ENCODE measurements at regions not wholly inside any gene's neighbourhood (a gene's known extent, or its start where the extent isn't known, plus 50 kb on each side); places are given as distances from the start of the nearest gene placed in this dataset.

DNA sequence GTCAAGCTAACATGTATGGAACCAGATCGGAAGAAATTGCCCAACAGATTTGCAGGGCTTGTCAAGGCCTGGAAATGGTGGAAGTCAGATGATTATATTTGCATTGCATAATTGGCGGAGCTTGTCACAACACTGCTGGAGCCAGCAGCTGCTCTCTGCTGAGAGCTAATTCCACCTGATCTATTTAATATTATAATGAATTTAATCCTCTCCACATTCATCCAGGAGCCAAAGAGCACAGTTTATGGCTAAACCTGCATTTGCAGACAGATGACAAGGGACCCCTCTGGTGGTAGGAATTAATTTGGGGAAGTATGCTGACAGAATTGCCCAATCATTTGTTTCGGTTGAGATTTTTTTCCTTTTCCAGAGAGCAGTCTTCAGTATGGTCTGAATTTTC lies 730.2 kb downstream of the TUSC7 start:
- TF ChIP-seq, protein P1, sequence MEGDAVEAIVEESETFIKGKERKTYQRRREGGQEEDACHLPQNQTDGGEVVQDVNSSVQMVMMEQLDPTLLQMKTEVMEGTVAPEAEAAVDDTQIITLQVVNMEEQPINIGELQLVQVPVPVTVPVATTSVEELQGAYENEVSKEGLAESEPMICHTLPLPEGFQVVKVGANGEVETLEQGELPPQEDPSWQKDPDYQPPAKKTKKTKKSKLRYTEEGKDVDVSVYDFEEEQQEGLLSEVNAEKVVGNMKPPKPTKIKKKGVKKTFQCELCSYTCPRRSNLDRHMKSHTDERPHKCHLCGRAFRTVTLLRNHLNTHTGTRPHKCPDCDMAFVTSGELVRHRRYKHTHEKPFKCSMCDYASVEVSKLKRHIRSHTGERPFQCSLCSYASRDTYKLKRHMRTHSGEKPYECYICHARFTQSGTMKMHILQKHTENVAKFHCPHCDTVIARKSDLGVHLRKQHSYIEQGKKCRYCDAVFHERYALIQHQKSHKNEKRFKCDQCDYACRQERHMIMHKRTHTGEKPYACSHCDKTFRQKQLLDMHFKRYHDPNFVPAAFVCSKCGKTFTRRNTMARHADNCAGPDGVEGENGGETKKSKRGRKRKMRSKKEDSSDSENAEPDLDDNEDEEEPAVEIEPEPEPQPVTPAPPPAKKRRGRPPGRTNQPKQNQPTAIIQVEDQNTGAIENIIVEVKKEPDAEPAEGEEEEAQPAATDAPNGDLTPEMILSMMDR (IDR thresholded peaks at IDR 0.05; ENCODE audit: low read depth, low read length): no peak
- H3K4me3 ChIP-seq (ENCODE audit: low read depth, low read length): no peak overlapping the region

DNA sequence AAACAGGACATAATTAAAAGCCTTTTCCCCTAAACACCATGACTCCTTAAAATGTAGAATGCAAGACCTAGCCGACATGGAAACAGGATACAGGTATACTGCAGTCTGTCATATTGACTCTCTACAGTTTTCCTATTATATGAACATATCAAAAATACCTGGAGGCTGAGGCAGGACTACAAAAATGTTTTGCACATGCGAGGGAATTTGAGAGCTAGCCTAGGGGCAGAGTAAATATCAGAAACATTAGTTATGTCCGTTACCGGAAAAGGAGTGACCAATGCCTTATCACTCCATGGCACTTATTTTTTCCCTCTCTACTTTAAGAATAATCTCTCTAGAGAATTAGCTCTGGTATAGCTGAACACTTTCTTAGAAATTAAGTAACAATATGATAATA lies 732.3 kb downstream of the TUSC7 start:
- TF ChIP-seq, protein P1 (IDR thresholded peaks at IDR 0.05; ENCODE audit: low read depth, low read length): no peak
- no peak overlapping the region for H3K4me3 ChIP-seq (ENCODE audit: low read depth, low read length)

DNA sequence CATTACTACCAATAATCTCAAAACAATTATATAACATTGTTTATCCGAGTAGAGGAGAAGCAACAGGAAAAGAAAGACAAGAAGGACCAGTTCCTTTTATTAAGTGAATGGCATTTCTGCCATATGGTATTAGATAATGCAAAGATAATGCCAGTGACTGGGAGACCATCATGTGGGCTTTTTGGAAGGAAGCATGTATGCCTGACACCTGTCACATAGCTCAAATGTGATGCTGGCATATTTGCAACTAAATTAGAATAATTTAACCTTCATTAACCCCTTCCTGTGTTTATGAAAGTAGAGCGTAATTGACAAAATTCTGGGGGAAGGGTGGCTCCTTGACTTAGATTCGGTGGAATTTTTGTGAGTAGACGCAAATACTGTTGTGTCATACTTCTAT lies 733.0 kb downstream of the TUSC7 start:
- H3K4me3 ChIP-seq (ENCODE audit: low read depth, low read length): no peak overlapping the region
- TF ChIP-seq, protein P1 (IDR thresholded peaks at IDR 0.05; ENCODE audit: low read depth, low read length): no peak

DNA sequence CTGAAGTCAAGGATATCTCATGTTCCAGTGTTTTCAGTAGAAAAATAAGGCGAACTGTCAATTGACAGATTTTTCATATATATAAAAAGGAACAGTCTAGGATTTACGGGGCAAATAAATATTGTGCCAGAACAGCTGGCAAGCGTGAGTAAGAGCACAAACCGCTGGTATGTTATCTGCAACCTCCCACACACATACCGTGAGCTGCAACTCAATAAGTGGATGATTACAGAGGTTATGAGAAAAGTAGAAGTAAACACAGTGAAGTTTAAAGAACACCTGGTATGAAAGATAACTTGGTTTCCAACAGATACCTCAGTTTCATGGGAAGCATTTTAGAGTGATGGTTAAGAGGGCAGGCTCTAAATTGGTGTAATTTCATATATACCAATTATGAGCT lies 733.4 kb downstream of the TUSC7 start:
- TF ChIP-seq, protein P1 (IDR thresholded peaks at IDR 0.05; ENCODE audit: low read depth, low read length): no peak
- H3K4me3 ChIP-seq (ENCODE audit: low read depth, low read length): no peak overlapping the region

DNA sequence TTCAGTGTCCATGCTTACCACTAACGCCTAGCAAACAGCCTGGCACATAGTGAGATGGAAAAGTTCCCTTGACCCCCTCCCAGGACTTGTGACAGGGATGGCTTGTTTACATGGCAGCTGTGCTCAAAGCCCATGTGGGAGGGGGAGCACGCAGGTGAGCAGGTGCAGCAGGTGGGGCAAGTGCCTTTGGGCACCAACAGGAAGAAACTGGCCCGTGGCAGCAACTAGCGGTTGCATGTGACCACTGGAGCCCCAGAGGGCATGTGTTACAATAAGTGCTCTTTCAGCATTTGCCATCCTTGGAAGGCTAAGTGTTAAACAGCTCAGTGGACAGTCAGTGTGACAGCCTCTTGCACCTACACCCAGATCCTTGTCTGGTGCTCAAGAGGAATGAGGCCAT lies 734.6 kb downstream of the TUSC7 start:
- TF ChIP-seq, protein P1 (IDR thresholded peaks at IDR 0.05; ENCODE audit: low read depth, low read length): no peak
- H3K4me3 ChIP-seq (ENCODE audit: low read depth, low read length): no peak overlapping the region

DNA sequence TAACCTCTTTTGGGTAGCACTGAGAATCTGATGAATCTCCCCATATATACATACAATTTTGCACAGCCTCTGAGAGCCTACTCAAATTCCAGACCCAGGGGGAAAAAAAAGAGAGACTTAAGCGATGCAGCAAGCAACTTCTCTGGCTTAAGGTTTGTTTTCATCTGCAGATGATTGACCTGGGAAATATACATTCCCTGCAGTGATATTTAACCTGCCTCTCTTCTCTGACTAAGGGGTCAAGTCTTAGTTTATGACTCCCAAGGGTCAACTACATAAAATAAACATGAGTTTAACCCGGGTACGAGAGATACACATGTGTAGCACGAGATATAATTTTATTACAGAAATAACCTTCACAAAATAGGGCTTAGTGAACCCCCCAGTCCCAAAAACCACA lies 737.8 kb downstream of the TUSC7 start:
- H3K4me3 ChIP-seq (ENCODE audit: low read depth, low read length): no peak overlapping the region
- TF ChIP-seq, protein P1 (IDR thresholded peaks at IDR 0.05; ENCODE audit: low read depth, low read length): no peak

DNA sequence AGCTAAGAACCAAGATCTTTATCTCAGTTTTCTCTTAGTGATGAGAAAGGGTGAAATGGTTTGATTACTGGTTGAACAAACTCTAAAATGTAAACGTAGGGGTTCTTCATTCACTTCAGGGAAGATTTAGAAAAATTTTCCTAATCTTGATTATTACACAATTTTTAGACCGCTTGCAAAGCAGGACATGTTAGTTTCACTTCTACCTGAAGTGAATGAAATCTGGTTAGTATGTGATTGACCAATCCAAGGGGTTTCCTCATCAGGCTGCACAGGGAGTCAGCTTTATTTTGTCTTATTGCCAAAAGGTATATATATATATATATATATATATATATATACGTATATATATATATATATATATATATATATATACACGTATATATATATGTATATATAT lies 740.4 kb downstream of the TUSC7 start:
- no peak overlapping the region for H3K4me3 ChIP-seq (ENCODE audit: low read depth, low read length)
- TF ChIP-seq, protein P1 (IDR thresholded peaks at IDR 0.05; ENCODE audit: low read depth, low read length): no peak

Measured in WI38 (cell line).